ENCODE measurements at regions not wholly inside any gene's neighbourhood (a gene's known extent, or its start where the extent isn't known, plus 50 kb on each side); places are given as distances from the start of the nearest gene placed in this dataset.

GRCh38 chr4:20181926-20182325 is 69.8 kb upstream of the SLIT2 start:
- no peak overlapping the region for H3K4me3 ChIP-seq (ENCODE audit: low read depth, low read length)
- no peak for TF ChIP-seq CTCF (conservative IDR thresholded peaks at IDR 0.05; ENCODE audit: low read depth, low read length)
- no peak for DNase-seq (ENCODE audit: low read depth)

- no peak for DNase-seq (ENCODE audit: low read depth)
- no peak for TF ChIP-seq CTCF (conservative IDR thresholded peaks at IDR 0.05; ENCODE audit: low read depth, low read length)
- no peak overlapping the region for H3K4me3 ChIP-seq (ENCODE audit: low read depth, low read length)
These were observed 71.2 kb upstream of the SLIT2 start for GRCh38 chr4:20180509-20180908.

GRCh38 chr4:20178902-20179576 is 72.7 kb upstream of the SLIT2 start:
- DNase-seq (ENCODE audit: low read depth), result no peak
- no peak for TF ChIP-seq CTCF (conservative IDR thresholded peaks at IDR 0.05; ENCODE audit: low read depth, low read length)
- no peak overlapping the region for H3K4me3 ChIP-seq (ENCODE audit: low read depth, low read length)

GRCh38 chr4:20176881-20177280 is 74.8 kb upstream of the SLIT2 start:
- H3K4me3 ChIP-seq (ENCODE audit: low read depth, low read length), result no peak overlapping the region
- DNase-seq (ENCODE audit: low read depth), result no peak
- TF ChIP-seq CTCF (conservative IDR thresholded peaks at IDR 0.05; ENCODE audit: low read depth, low read length), result no peak

- TF ChIP-seq CTCF (conservative IDR thresholded peaks at IDR 0.05; ENCODE audit: low read depth, low read length), result no peak
- no peak overlapping the region for H3K4me3 ChIP-seq (ENCODE audit: low read depth, low read length)
- DNase-seq (ENCODE audit: low read depth), result no peak
These were observed 79.5 kb upstream of the SLIT2 start for GRCh38 chr4:20172070-20172760.

GRCh38 chr4:20166544-20166943 is 85.2 kb upstream of the SLIT2 start:
- no peak overlapping the region for H3K4me3 ChIP-seq (ENCODE audit: low read depth, low read length)
- DNase-seq (ENCODE audit: low read depth), result no peak
- no peak for TF ChIP-seq CTCF (conservative IDR thresholded peaks at IDR 0.05; ENCODE audit: low read depth, low read length)

GRCh38 chr4:20159516-20159915 is 92.2 kb upstream of the SLIT2 start:
- TF ChIP-seq CTCF (conservative IDR thresholded peaks at IDR 0.05; ENCODE audit: low read depth, low read length), result no peak
- DNase-seq (ENCODE audit: low read depth), result no peak
- H3K4me3 ChIP-seq (ENCODE audit: low read depth, low read length), result no peak overlapping the region
